ENCODE measurements at regions not wholly inside any gene's neighbourhood (a gene's known extent, or its start where the extent isn't known, plus 50 kb on each side); places are given as distances from the start of the nearest gene placed in this dataset.

- no peak for ATAC-seq
- Histone ChIP-seq H3K27ac (no peak overlapping the region), H3K4me1 (no peaks in the 10 kb centered on the region), H3K4me3 (no peak overlapping the region), H3K9me3 (peaks cover 0 to 4% (median 0%) of the 10 kb centered on the region in 3 donors), H3K36me3 (no peaks in the 10 kb centered on the region), H3K27me3 (peaks cover 0 to 3% (median 0%) of the 10 kb centered on the region in 3 donors)
- intact Hi-C loops (cut with DNase I; ENCODE audit: low total_unique reads) (no loop called here), in situ Hi-C loops (cut with MboI; ENCODE audit: low sequenced_read_pairs in 4 of 4) (no loop called here)
- no peak for TF ChIP-seq CTCF (IDR thresholded peaks at IDR 0.05 in 4 of 5, conservative IDR thresholded peaks at IDR 0.05 in 1 of 5)
- TF ChIP-seq POLR2A (IDR thresholded peaks at IDR 0.05): no peak
- DNase-seq: no peak
Observed at GRCh38 chr14:104238424-104239184, 100.2 kb downstream of the KIF26A start.

- Histone ChIP-seq H3K36me3 (no peaks in the 10 kb centered on the region), H3K9me3 (peaks cover 0 to 4% (median 0%) of the 10 kb centered on the region in 3 donors), H3K27ac (no peak overlapping the region), H3K4me3 (no peak overlapping the region), H3K4me1 (no peaks in the 10 kb centered on the region), H3K27me3 (peaks cover 0 to 3% (median 0%) of the 10 kb centered on the region in 3 donors)
- DNase-seq (no peak), ATAC-seq (no peak)
- TF ChIP-seq POLR2A (IDR thresholded peaks at IDR 0.05) (no peak), CTCF (IDR thresholded peaks at IDR 0.05 in 4 of 5, conservative IDR thresholded peaks at IDR 0.05 in 1 of 5) (no peak)
- in situ Hi-C loops (cut with MboI; ENCODE audit: low sequenced_read_pairs in 4 of 4) (no loop called here), intact Hi-C loops (cut with DNase I; ENCODE audit: low total_unique reads) (no loop called here)
Observed at GRCh38 chr14:104239185-104239775, 100.9 kb downstream of the KIF26A start.

DNA sequence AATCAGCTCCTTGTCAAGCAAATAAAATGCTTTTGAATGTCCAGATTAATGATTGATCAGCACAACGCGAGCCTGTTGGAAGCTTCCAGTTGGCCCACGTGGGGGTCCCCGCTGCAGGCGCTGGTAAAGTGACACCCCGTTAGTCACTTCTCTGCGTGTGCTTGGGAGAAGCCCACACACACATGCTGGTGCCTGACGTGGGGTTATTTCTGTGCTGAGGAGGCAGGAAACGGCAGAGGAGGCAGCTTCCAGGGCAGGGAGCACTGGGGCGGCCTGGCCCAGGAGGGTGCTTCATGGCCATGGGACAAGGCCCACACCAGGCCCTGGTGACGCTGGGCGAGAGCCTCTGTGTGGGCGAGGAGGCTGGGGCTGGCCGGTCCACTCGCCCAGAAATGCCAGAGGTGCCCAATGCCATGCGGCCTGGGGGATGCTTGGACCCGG lies 101.5 kb downstream of the KIF26A start:
- no peak overlapping the region for H3K4me3 ChIP-seq
- H3K27me3 ChIP-seq: peaks cover 0 to 6% (median 0%) of the 10 kb centered on the region in 3 donors
- DNase-seq: no peak
- TF ChIP-seq POLR2A (IDR thresholded peaks at IDR 0.05): no peak
- no peak for TF ChIP-seq CTCF (IDR thresholded peaks at IDR 0.05 in 4 of 5, conservative IDR thresholded peaks at IDR 0.05 in 1 of 5)
- no peaks in the 10 kb centered on the region for H3K4me1 ChIP-seq
- H3K9me3 ChIP-seq: peaks cover 0 to 4% (median 0%) of the 10 kb centered on the region in 3 donors
- intact Hi-C loops (cut with DNase I; ENCODE audit: low total_unique reads) (no loop called here), in situ Hi-C loops (cut with MboI; ENCODE audit: low sequenced_read_pairs in 4 of 4) (no loop called here)
- H3K36me3 ChIP-seq: no peaks in the 10 kb centered on the region
- no peak for ATAC-seq
- no peak overlapping the region for H3K27ac ChIP-seq

GRCh38 chr14:104240434-104241157 lies 102.2 kb downstream of the KIF26A start:
- Histone ChIP-seq H3K4me1 (no peaks in the 10 kb centered on the region), H3K27me3 (peaks cover 0 to 6% (median 0%) of the 10 kb centered on the region in 3 donors), H3K4me3 (no peak overlapping the region), H3K36me3 (no peaks in the 10 kb centered on the region), H3K27ac (no peak overlapping the region), H3K9me3 (peaks cover 0 to 4% (median 0%) of the 10 kb centered on the region in 3 donors)
- DNase-seq (no peak), ATAC-seq (no peak)
- in situ Hi-C loops (cut with MboI; ENCODE audit: low sequenced_read_pairs in 4 of 4) (no loop called here), intact Hi-C loops (cut with DNase I; ENCODE audit: low total_unique reads) (no loop called here)
- TF ChIP-seq POLR2A (IDR thresholded peaks at IDR 0.05) (no peak), CTCF (IDR thresholded peaks at IDR 0.05 in 4 of 5, conservative IDR thresholded peaks at IDR 0.05 in 1 of 5) (no peak)
